HCT116 (cell line): ENCODE measurements at regions not wholly inside any gene's neighbourhood (a gene's known extent, or its start where the extent isn't known, plus 50 kb on each side); places are given as distances from the start of the nearest gene placed in this dataset.

Source experiments
- EGR1 ChIP-seq: IDR thresholded peaks from 2 replicates; pipeline ENCODE4 v1.6.1; 2012; ENCODE audit warnings: low read depth
- EZH2 ChIP-seq: fragments of 200-600 bp; sonication (generic); IDR thresholded peaks from 2 replicates; pipeline ENCODE4 v1.6.1; 2017; ENCODE audit warnings: antibody characterized with exemption, mixed run types
- EZH2phosphoT487 ChIP-seq: fragments of 200-600 bp; IDR thresholded peaks from 2 replicates; pipeline ENCODE4 v1.6.1; 2018; ENCODE audit warnings: antibody characterized with exemption, borderline replicate concordance
- POLR2A ChIP-seq: IDR thresholded peaks from 2 replicates; pipeline ENCODE4 v1.7.0; 2011; ENCODE audit warnings: borderline replicate concordance; ENCODE audit not compliant: insufficient read depth, insufficient read length; ENCODE audit errors: extremely low read depth
- POLR2AphosphoS5 ChIP-seq: IDR thresholded peaks from 2 replicates; pipeline ENCODE4 v1.6.1; 2011; ENCODE audit warnings: mild to moderate bottlenecking, low read depth, low read length, moderate library complexity
- ZNF274 ChIP-seq: fragments of 200-500 bp; sonication (Bioruptor generic); IDR thresholded peaks from 2 replicates; pipeline ENCODE4 v1.6.1; 2014; ENCODE audit warnings: mild to moderate bottlenecking, low read depth, low read length, inconsistent platforms
- TF ChIP-seq, protein P1 (sequence below): IDR thresholded peaks from 2 replicates; pipeline ENCODE4 v1.6.1; 2011; ENCODE audit warnings: mild to moderate bottlenecking, low read length, moderate library complexity; ENCODE audit not compliant: insufficient replicate concordance; ENCODE audit errors: extremely low read depth
- TF ChIP-seq, protein P2 (sequence below), 3 experiments: fragments of 200-600 bp in 1 of 3; sonication (generic) in 1 of 3; IDR thresholded peaks in 2 of 3; conservative IDR thresholded peaks in 1 of 3; 2 replicates each; pipeline ENCODE4 v1.5.1; 2012 to 2017; ENCODE audit warnings: low read depth in 2 of 3, low read length in 2 of 3, antibody characterized with exemption in 1 of 3, borderline replicate concordance in 1 of 3, control low read depth in 1 of 3, mild to moderate bottlenecking in 1 of 3, mixed read lengths in 1 of 3, mixed run types in 1 of 3, moderate library complexity in 1 of 3; ENCODE audit not compliant: insufficient read depth in 1 of 3
- TF ChIP-seq, protein P3 (sequence below): IDR thresholded peaks from 2 replicates; pipeline ENCODE4 v1.6.1; 2012; ENCODE audit warnings: low read depth
- TF ChIP-seq, protein P4 (sequence below): IDR thresholded peaks from 2 replicates; pipeline ENCODE4 v1.6.1; 2012
- TF ChIP-seq, protein P5 (sequence below): IDR thresholded peaks from 2 replicates; pipeline ENCODE4 v1.6.1; 2012

DNA sequence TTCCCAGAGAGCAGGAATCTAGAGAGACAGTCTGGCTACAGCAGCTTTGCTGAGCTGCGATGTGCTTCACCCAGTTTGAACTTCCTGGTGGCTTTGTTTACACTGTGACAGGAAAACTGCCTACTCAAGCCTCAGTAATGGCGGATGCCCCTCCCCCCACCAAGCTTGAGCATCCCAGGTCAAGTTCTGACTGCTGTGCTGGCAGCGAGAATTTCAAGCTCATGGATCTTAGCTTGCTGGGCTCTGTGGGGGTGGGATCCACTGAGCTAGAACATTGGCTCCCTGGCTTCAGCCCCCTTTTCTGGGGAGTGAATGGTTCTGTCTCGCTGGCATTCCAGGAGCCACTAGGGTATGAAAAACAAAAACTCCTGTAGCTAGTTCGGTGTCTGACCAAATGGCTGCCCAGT lies 91.0 kb upstream of the ESR1 start:
- TF ChIP-seq, protein P1, sequence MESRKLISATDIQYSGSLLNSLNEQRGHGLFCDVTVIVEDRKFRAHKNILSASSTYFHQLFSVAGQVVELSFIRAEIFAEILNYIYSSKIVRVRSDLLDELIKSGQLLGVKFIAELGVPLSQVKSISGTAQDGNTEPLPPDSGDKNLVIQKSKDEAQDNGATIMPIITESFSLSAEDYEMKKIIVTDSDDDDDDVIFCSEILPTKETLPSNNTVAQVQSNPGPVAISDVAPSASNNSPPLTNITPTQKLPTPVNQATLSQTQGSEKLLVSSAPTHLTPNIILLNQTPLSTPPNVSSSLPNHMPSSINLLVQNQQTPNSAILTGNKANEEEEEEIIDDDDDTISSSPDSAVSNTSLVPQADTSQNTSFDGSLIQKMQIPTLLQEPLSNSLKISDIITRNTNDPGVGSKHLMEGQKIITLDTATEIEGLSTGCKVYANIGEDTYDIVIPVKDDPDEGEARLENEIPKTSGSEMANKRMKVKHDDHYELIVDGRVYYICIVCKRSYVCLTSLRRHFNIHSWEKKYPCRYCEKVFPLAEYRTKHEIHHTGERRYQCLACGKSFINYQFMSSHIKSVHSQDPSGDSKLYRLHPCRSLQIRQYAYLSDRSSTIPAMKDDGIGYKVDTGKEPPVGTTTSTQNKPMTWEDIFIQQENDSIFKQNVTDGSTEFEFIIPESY, result no peak
- no peak for TF ChIP-seq EZH2phosphoT487
- TF ChIP-seq, protein P2, sequence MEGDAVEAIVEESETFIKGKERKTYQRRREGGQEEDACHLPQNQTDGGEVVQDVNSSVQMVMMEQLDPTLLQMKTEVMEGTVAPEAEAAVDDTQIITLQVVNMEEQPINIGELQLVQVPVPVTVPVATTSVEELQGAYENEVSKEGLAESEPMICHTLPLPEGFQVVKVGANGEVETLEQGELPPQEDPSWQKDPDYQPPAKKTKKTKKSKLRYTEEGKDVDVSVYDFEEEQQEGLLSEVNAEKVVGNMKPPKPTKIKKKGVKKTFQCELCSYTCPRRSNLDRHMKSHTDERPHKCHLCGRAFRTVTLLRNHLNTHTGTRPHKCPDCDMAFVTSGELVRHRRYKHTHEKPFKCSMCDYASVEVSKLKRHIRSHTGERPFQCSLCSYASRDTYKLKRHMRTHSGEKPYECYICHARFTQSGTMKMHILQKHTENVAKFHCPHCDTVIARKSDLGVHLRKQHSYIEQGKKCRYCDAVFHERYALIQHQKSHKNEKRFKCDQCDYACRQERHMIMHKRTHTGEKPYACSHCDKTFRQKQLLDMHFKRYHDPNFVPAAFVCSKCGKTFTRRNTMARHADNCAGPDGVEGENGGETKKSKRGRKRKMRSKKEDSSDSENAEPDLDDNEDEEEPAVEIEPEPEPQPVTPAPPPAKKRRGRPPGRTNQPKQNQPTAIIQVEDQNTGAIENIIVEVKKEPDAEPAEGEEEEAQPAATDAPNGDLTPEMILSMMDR (IDR thresholded peaks at IDR 0.05 in 2 of 3, conservative IDR thresholded peaks at IDR 0.05 in 1 of 3; ENCODE audit: borderline replicate concordance in 1 of 3, insufficient read depth in 1 of 3, low read depth in 2 of 3, low read length in 2 of 3), result no peak
- no peak for TF ChIP-seq POLR2A
- TF ChIP-seq POLR2AphosphoS5, result no peak
- TF ChIP-seq, protein P3, sequence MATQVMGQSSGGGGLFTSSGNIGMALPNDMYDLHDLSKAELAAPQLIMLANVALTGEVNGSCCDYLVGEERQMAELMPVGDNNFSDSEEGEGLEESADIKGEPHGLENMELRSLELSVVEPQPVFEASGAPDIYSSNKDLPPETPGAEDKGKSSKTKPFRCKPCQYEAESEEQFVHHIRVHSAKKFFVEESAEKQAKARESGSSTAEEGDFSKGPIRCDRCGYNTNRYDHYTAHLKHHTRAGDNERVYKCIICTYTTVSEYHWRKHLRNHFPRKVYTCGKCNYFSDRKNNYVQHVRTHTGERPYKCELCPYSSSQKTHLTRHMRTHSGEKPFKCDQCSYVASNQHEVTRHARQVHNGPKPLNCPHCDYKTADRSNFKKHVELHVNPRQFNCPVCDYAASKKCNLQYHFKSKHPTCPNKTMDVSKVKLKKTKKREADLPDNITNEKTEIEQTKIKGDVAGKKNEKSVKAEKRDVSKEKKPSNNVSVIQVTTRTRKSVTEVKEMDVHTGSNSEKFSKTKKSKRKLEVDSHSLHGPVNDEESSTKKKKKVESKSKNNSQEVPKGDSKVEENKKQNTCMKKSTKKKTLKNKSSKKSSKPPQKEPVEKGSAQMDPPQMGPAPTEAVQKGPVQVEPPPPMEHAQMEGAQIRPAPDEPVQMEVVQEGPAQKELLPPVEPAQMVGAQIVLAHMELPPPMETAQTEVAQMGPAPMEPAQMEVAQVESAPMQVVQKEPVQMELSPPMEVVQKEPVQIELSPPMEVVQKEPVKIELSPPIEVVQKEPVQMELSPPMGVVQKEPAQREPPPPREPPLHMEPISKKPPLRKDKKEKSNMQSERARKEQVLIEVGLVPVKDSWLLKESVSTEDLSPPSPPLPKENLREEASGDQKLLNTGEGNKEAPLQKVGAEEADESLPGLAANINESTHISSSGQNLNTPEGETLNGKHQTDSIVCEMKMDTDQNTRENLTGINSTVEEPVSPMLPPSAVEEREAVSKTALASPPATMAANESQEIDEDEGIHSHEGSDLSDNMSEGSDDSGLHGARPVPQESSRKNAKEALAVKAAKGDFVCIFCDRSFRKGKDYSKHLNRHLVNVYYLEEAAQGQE, result no peak
- TF ChIP-seq, protein P4, sequence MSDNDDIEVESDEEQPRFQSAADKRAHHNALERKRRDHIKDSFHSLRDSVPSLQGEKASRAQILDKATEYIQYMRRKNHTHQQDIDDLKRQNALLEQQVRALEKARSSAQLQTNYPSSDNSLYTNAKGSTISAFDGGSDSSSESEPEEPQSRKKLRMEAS, result no peak
- TF ChIP-seq EZH2, result no peak
- no peak for TF ChIP-seq EGR1
- no peak for TF ChIP-seq ZNF274
- TF ChIP-seq, protein P5, sequence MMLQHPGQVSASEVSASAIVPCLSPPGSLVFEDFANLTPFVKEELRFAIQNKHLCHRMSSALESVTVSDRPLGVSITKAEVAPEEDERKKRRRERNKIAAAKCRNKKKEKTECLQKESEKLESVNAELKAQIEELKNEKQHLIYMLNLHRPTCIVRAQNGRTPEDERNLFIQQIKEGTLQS, result no peak
